ENCODE measurements at regions not wholly inside any gene's neighbourhood (a gene's known extent, or its start where the extent isn't known, plus 50 kb on each side); places are given as distances from the start of the nearest gene placed in this dataset.

- no peak overlapping the region for H3K4me3 ChIP-seq (ENCODE audit: low read depth, low read length)
- TF ChIP-seq CTCF (IDR thresholded peaks at IDR 0.05; ENCODE audit: low read depth, low read length): no peak
These were observed 162.3 kb downstream of the SPRY1 start for GRCh38 chr4:123558865-123559264.

DNA sequence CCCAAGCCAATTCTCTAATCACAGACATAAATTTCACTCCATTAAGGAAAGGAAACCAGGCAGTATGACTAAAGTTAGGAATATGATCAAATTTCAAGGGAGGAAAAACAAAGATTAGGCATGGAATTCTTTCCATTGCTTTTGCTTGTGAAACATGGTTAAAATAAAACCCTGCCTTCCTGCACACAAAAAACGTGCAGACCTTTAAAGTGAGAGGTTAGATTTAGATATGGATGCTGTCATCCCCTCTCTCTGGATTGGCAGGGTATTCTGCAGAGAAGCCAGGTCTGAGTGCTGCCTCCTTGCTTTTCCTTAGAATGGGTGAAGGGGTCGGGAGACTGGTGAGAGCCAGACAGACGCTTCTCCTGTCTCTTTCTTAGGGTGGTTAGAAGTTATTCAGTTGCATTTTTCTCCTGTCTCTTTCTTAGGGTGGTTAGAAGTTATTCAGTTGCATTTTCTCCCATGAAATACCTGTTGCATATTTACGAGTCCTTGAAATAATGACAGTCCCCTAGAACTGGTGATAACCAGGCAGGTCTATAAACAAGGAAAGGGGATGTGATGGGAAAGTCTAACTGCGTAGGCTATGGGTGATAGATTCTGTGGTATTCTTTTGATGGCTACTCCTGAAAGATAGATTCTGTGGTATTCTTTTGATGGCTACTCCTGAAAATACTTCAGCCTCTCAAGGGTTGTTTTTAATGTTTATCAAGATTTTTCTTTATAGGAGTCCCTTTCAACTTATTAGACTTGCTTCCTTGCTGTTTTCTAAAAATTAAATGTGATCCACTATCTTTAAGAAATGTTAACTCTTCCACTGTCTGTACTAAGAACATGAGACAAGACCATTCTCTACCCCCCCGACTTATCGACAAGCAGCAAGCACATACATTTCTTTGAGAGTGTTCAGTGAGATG lies 163.6 kb downstream of the SPRY1 start:
- no peak overlapping the region for H3K4me3 ChIP-seq (ENCODE audit: low read depth, low read length)
- TF ChIP-seq CTCF (IDR thresholded peaks at IDR 0.05; ENCODE audit: low read depth, low read length): no peak

- no peak overlapping the region for H3K4me3 ChIP-seq (ENCODE audit: low read depth, low read length)
- no peak for TF ChIP-seq CTCF (IDR thresholded peaks at IDR 0.05; ENCODE audit: low read depth, low read length)
These were observed 164.9 kb downstream of the SPRY1 start for GRCh38 chr4:123561525-123561924.

GRCh38 chr4:123562994-123563750 lies 166.6 kb downstream of the SPRY1 start:
- TF ChIP-seq CTCF (IDR thresholded peaks at IDR 0.05; ENCODE audit: low read depth, low read length): no peak
- H3K4me3 ChIP-seq (ENCODE audit: low read depth, low read length): no peak overlapping the region

DNA sequence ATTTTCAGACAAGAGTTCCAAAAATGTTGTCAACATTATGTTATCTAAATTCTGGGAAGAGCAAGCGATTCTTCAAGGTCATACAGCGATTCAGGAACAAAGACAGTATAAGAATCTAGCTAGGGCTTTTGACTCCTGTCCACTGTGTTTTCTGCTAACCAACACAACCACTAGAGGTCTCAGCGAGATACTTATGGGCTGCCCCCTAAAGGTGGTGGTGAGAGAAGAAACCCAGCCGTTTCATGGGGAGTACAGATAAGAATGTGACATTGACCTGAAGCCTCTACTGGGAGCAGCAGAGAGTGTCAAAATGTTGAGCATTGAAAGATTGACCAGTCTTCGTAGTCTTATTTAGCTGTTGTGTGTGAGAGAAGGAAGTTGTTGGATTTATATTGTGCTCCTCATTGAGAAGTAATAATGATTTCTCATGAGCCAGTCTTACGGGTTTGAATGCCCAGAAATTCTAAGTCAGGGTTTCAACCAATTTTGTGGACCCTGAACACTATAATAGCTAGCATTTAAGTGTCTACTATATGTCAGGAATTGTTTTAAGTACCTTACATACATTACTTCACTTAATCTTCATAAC lies 168.3 kb downstream of the SPRY1 start:
- TF ChIP-seq CTCF (IDR thresholded peaks at IDR 0.05; ENCODE audit: low read depth, low read length): peak; percentile 78
- no peak overlapping the region for H3K4me3 ChIP-seq (ENCODE audit: low read depth, low read length)

GRCh38 chr4:123568936-123569335 lies 172.3 kb downstream of the SPRY1 start:
- no peak overlapping the region for H3K4me3 ChIP-seq (ENCODE audit: low read depth, low read length)
- TF ChIP-seq CTCF (IDR thresholded peaks at IDR 0.05; ENCODE audit: low read depth, low read length): no peak
